ENCODE measurements at regions not wholly inside any gene's neighbourhood (a gene's known extent, or its start where the extent isn't known, plus 50 kb on each side); places are given as distances from the start of the nearest gene placed in this dataset.

DNA sequence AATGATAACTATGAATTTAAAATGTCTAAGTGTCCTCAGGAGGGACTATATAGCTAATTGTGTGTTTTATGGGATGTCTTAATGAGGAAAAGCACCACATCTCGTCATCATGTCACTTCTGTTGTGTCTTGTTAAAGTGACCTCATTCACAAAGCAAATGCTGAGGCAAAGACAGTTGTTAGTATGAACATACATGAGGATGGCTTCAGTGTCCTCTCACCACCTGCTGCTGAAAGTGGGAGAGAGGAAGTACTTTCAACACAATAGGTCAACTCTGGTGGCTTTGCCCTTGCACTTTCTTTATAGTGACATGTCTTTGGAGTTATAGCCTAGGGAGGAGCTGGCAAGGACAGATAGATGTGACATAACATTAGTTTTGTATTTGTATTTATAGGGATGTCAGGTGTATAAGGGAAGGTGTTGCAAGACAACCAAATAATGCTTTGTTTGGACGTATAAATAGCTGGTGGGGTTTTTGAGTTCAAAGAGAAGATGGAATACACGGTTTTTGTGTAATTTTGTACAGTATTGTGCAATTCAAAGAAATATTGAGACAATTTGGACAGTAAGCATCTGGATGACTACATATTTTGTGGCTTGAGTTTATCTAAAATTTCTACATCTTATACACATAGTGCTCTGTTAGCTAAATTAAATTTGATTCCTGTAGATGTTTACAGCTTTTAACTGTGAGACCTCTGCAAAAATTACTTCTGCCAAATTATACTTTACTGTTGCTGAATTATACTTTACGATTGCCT is 131.7 kb upstream of the ATP2B1 start:
- TF ChIP-seq, protein P1, sequence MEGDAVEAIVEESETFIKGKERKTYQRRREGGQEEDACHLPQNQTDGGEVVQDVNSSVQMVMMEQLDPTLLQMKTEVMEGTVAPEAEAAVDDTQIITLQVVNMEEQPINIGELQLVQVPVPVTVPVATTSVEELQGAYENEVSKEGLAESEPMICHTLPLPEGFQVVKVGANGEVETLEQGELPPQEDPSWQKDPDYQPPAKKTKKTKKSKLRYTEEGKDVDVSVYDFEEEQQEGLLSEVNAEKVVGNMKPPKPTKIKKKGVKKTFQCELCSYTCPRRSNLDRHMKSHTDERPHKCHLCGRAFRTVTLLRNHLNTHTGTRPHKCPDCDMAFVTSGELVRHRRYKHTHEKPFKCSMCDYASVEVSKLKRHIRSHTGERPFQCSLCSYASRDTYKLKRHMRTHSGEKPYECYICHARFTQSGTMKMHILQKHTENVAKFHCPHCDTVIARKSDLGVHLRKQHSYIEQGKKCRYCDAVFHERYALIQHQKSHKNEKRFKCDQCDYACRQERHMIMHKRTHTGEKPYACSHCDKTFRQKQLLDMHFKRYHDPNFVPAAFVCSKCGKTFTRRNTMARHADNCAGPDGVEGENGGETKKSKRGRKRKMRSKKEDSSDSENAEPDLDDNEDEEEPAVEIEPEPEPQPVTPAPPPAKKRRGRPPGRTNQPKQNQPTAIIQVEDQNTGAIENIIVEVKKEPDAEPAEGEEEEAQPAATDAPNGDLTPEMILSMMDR (IDR thresholded peaks at IDR 0.05; ENCODE audit: insufficient read depth, low read depth, low read length, missing control alignments) = no peak
- no peak for DNase-seq (ENCODE audit: low read depth)
- H3K4me3 ChIP-seq (ENCODE audit: low read depth, low read length) = no peak overlapping the region

DNA sequence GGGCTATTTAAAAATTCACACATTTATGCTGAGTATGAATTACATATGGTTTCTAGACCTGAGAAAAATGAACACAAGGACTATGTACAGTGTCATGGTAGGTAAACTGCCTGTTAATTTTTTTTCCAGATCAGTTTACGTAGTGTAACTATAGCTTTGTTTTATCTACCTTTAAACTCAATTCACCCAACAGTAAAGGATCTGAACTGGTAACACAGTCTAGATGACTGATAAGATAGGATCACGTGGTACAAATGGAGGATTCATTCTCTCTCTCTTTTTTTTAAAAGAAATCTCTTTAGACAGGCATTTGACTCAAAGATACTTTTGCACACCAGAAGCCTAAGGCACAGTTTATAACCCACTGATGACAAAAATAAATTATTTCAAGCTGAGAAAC is 130.8 kb upstream of the ATP2B1 start:
- TF ChIP-seq, protein P1 (IDR thresholded peaks at IDR 0.05; ENCODE audit: insufficient read depth, low read depth, low read length, missing control alignments) = no peak
- H3K4me3 ChIP-seq (ENCODE audit: low read depth, low read length) = no peak overlapping the region
- DNase-seq (ENCODE audit: low read depth) = no peak

DNA sequence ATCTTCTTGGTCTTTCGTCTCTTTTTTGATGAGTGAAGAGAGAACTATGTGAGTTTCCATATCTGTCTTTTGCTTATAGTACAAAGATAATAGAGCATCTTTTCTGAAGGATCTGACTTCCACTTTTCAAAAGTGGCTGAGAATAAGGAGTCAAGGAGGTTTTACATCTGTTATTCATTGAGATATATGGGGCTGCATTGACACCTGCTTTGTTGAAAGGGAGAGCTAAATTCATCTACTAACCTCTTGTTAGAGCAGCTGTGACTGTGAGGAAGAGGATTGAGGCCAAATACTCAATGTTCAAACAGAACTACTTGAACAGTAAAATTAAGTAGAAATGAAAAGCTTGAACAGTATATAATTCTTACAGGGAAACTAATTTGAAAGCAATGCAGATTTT is 130.2 kb upstream of the ATP2B1 start:
- TF ChIP-seq, protein P1 (IDR thresholded peaks at IDR 0.05; ENCODE audit: insufficient read depth, low read depth, low read length, missing control alignments) = no peak
- H3K4me3 ChIP-seq (ENCODE audit: low read depth, low read length) = no peak overlapping the region
- no peak for DNase-seq (ENCODE audit: low read depth)

DNA sequence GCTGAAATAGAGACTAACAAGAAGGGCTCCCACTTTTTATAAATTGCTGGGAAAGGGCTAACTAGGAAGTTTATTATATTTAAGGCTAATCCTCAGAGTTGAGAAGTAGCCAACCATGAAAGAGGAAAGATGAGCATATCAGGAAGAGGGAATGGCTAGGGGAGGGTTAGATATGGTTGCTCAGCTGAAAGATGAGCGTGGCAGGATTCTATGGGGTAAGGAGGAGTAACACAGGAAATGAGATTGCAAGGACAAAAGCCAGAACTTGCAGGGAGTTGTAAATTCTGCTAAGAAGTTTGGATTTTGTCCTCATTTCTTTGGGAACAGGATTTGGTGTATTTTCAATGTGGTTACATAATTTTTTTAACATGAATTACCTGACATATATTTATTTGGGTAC is 127.4 kb upstream of the ATP2B1 start:
- no peak for DNase-seq (ENCODE audit: low read depth)
- TF ChIP-seq, protein P1 (IDR thresholded peaks at IDR 0.05; ENCODE audit: insufficient read depth, low read depth, low read length, missing control alignments) = no peak
- no peak overlapping the region for H3K4me3 ChIP-seq (ENCODE audit: low read depth, low read length)

DNA sequence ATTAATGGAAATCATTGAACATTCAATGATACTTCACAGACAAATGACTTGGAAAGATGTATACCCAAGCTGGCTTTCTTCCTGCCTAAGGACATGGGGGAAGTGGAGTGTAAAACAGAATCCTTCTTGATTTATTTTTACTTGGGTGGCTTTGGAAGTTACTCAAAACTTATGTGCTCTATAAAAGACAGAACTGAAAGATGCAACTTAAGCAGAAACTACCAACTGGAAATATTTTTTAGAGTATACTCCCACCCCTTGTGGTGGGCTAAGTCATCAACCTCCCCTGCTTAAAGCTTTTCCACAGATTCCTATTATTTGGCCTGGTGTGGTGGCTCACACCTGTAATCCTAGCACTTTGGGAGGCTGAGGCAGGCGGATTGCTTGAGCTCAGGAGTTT is 126.0 kb upstream of the ATP2B1 start:
- TF ChIP-seq, protein P1 (IDR thresholded peaks at IDR 0.05; ENCODE audit: insufficient read depth, low read depth, low read length, missing control alignments) = no peak

DNA sequence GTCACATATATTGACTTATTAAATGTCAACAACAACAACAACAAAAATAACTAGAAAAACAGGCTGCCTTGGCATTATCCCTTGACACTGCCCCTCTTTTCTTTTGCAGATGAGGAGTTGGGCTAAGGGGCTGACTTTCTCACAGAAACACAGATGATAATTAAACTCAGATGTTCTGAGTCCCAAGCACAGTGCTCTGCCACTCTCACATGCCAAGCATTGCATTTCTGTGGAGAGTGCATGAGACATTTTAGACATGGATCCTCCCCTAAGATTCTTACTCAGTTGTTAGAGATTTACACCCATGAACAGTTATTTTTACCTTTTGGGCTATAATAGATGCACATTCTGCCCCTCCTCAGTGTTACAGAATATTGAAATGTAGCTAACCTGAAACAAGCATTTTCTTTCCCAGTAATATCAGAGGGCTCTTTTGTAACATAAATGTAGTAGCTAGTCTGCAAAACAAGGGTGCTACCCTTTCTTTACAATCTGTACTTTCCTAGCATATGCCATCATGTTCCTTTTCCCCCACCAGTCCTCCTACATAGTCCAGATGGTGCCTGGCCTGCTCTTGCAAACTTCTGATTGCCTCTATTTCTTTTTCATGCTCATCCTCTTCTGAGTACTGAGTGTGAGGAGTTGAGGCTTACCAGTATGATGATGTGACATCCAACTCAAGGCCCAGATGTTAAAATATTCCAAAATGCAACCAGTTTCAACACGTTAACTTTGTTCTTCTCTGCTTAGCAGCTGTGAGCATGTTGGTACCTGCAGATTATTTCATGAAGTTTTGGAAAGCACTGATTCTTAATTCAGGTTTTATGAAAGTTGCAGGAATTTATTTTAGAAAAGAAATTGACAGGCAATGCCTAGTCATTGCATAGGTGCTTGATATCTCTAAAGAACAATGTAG is 125.0 kb upstream of the ATP2B1 start:
- no peak for DNase-seq (ENCODE audit: low read depth)
- no peak overlapping the region for H3K4me3 ChIP-seq (ENCODE audit: low read depth, low read length)
- TF ChIP-seq, protein P1 (IDR thresholded peaks at IDR 0.05; ENCODE audit: insufficient read depth, low read depth, low read length, missing control alignments) = no peak

More for the DNA sequence above, 126.0 kb upstream of the ATP2B1 start:
- H3K4me3 ChIP-seq (ENCODE audit: low read depth, low read length) = no peak overlapping the region
- DNase-seq (ENCODE audit: low read depth) = no peak
